H1 (cell line): ENCODE measurements at regions not wholly inside any gene's neighbourhood (a gene's known extent, or its start where the extent isn't known, plus 50 kb on each side); places are given as distances from the start of the nearest gene placed in this dataset.

ENCODE experiments used
- CTCF ChIA-PET: fragments of 300-600 bp; sonication (Branson Sonifier 250); formaldehyde crosslinking; loops from one replicate; lab custom pipeline; 2021; ENCODE audit not compliant: partially characterized antibody; lab: Charles Lee
- POLR2A ChIA-PET: fragments of 300-600 bp; sonication (Branson Sonifier 250); formaldehyde crosslinking; loops from one replicate; lab custom pipeline; 2021; ENCODE audit warnings: inconsistent platforms; ENCODE audit not compliant: partially characterized antibody; lab: Charles Lee
- DNase-seq, 2 experiments: peaks; one replicate each; pipeline versions ENCODE4 v3.0.0 to v3.0.0-alpha.2; 2010 to 2022; ENCODE audit warnings: low spot score in 2 of 2, low read depth in 1 of 2, mixed read lengths in 1 of 2
- FAIRE-seq: peaks from 2 replicates; lab custom pipeline; 2011; peaks lifted over from hg19 to GRCh38; lab: Jason Lieb, UNC
- H2AFZ ChIP-seq: 2 replicates; pipeline ENCODE4 v1.8.1; 2012; ENCODE audit warnings: low read length, inconsistent platforms
- H2AK5ac ChIP-seq: 2 replicates; pipeline ENCODE4 v1.6.1; 2013; ENCODE audit warnings: low read depth, low read length
- H2BK120ac ChIP-seq: replicated peaks from 2 replicates; pipeline ENCODE3; 2013; ENCODE audit warnings: low read depth, low read length, inconsistent platforms
- H2BK12ac ChIP-seq: 2 replicates; pipeline ENCODE4 v1.6.1; 2013; ENCODE audit warnings: low read depth, low read length
- H2BK15ac ChIP-seq: 2 replicates; pipeline ENCODE4 v1.6.1; 2013; ENCODE audit warnings: low read length
- H2BK20ac ChIP-seq: 2 replicates; pipeline ENCODE4 v1.6.1; 2013; ENCODE audit warnings: low read length
- H2BK5ac ChIP-seq: 2 replicates; pipeline ENCODE4 v1.6.1; 2013; ENCODE audit warnings: low read depth, low read length
- H3K14ac ChIP-seq: 2 replicates; pipeline ENCODE4 v1.6.1; 2013; ENCODE audit warnings: inconsistent platforms; ENCODE audit not compliant: insufficient read length
- H3K18ac ChIP-seq: 2 replicates; pipeline ENCODE4 v1.6.1; 2013; ENCODE audit warnings: low read length; ENCODE audit errors: extremely low read depth
- H3K23ac ChIP-seq: 2 replicates; pipeline ENCODE4 v1.6.1; 2013; ENCODE audit warnings: inconsistent platforms; ENCODE audit not compliant: insufficient read length
- H3K23me2 ChIP-seq: 2 replicates; pipeline ENCODE4 v1.6.1; 2013; ENCODE audit warnings: low read depth, low read length
- H3K27ac ChIP-seq: 2 replicates; pipeline ENCODE4 v1.6.1; 2011; ENCODE audit warnings: low read depth, low read length, inconsistent platforms
- H3K27me3 ChIP-seq, 4 experiments: replicated peaks in 1 of 4; 1 replicate in 1 of 4; 2 replicates in 3 of 4; pipeline versions ENCODE4 v1.6.1 to v1.8.1; 2011 to 2013; ENCODE audit warnings: low read length in 3 of 4, mild to moderate bottlenecking in 3 of 4, inconsistent platforms in 2 of 4, mixed read lengths in 2 of 4, moderate library complexity in 1 of 4; ENCODE audit not compliant: control insufficient read depth in 3 of 4, insufficient read depth in 3 of 4; ENCODE audit errors: extremely low read depth in 1 of 4
- H3K36me3 ChIP-seq, 4 experiments: 2 replicates each; pipeline versions ENCODE4 v1.6.1 to v1.8.1; 2011 to 2013; ENCODE audit warnings: mild to moderate bottlenecking in 4 of 4, low read length in 3 of 4, moderate library complexity in 2 of 4, control low read depth in 1 of 4, inconsistent platforms in 1 of 4; ENCODE audit not compliant: insufficient read depth in 4 of 4, control insufficient read depth in 2 of 4
- H3K4ac ChIP-seq: replicated peaks from 2 replicates; pipeline ENCODE3; 2013; ENCODE audit warnings: low read length, low read depth, mixed read lengths, inconsistent platforms; ENCODE audit not compliant: insufficient read length
- H3K4me1 ChIP-seq, 4 experiments: replicated peaks in 1 of 4; 1 replicate in 1 of 4; 2 replicates in 3 of 4; pipeline versions ENCODE4 v1.6.1 to v1.8.1; 2011 to 2013; ENCODE audit warnings: low read length in 3 of 4, inconsistent platforms in 2 of 4, mixed read lengths in 1 of 4; ENCODE audit not compliant: insufficient read depth in 4 of 4, control insufficient read depth in 3 of 4
- H3K4me2 ChIP-seq, 2 experiments: 2 replicates each; pipeline versions ENCODE4 v1.6.1 to v1.8.1; 2011 to 2013; ENCODE audit warnings: low read depth in 2 of 2, low read length in 2 of 2, control low read depth in 1 of 2, inconsistent platforms in 1 of 2, mild to moderate bottlenecking in 1 of 2; ENCODE audit not compliant: insufficient read depth in 1 of 2
- H3K4me3 ChIP-seq, 4 experiments: fragments of 200-600, 300-600 bp in 1 of 4; sonication (generic), shearing (Covaris generic), sonication (Bioruptor Twin) in 1 of 4; 2 replicates each; pipeline versions ENCODE4 v1.5.1 to v1.8.1; 2011 to 2016; ENCODE audit warnings: low read length in 4 of 4, low read depth in 3 of 4, control low read depth in 2 of 4, inconsistent platforms in 2 of 4, mild to moderate bottlenecking in 2 of 4, mixed read lengths in 1 of 4, moderate library complexity in 1 of 4; ENCODE audit not compliant: insufficient read depth in 2 of 4; ENCODE audit errors: extremely low read depth in 1 of 4
- H3K56ac ChIP-seq: replicated peaks from 2 replicates; pipeline ENCODE3; 2013; ENCODE audit warnings: low read depth, mild to moderate bottlenecking, mixed read lengths, low read length, inconsistent platforms; ENCODE audit not compliant: insufficient read length
- H3K79me1 ChIP-seq: 2 replicates; pipeline ENCODE4 v1.6.1; 2013; ENCODE audit warnings: low read depth, low read length, control low read depth
- H3K79me2 ChIP-seq, 2 experiments: 2 replicates each; pipeline versions ENCODE4 v1.6.1 to v1.8.1; 2012 to 2013; ENCODE audit warnings: low read length in 2 of 2, mild to moderate bottlenecking in 2 of 2, inconsistent platforms in 1 of 2; ENCODE audit not compliant: insufficient read depth in 2 of 2, control insufficient read depth in 1 of 2
- H3K9ac ChIP-seq, 4 experiments: replicated peaks in 1 of 4; 1 replicate in 1 of 4; 2 replicates in 3 of 4; pipeline versions ENCODE4 v1.6.1 to v1.8.1; 2011 to 2013; ENCODE audit warnings: low read depth in 3 of 4, low read length in 3 of 4, control low read depth in 2 of 4, mild to moderate bottlenecking in 2 of 4, moderate library complexity in 2 of 4, inconsistent platforms in 1 of 4; ENCODE audit errors: extremely low read depth in 1 of 4
- H3K9me3 ChIP-seq, 2 experiments: 2 replicates each; pipeline versions ENCODE4 v1.6.1 to v1.8.1; 2012 to 2013; ENCODE audit warnings: mild to moderate bottlenecking in 2 of 2, moderate library complexity in 2 of 2, control low read depth in 1 of 2, inconsistent platforms in 1 of 2, low read depth in 1 of 2, low read length in 1 of 2, mixed read lengths in 1 of 2; ENCODE audit not compliant: insufficient read depth in 2 of 2
- H4K20me1 ChIP-seq, 2 experiments: replicated peaks in 1 of 2; 2 replicates each; pipeline versions ENCODE3 to v1.8.1; 2011 to 2013; ENCODE audit warnings: inconsistent platforms in 2 of 2, low read length in 2 of 2, mild to moderate bottlenecking in 1 of 2; ENCODE audit not compliant: insufficient read depth in 2 of 2, control insufficient read depth in 1 of 2
- H4K5ac ChIP-seq: 2 replicates; pipeline ENCODE4 v1.6.1; 2013; ENCODE audit warnings: low read length, low read depth, mixed read lengths, inconsistent platforms; ENCODE audit not compliant: insufficient read length
- H4K8ac ChIP-seq: 2 replicates; pipeline ENCODE4 v1.8.0; 2013; ENCODE audit warnings: mild to moderate bottlenecking, moderate library complexity, low read length, inconsistent platforms; ENCODE audit not compliant: insufficient read depth; ENCODE audit errors: extremely low read depth
- H4K91ac ChIP-seq: replicated peaks from 2 replicates; pipeline ENCODE3; 2013; ENCODE audit warnings: low read length, mixed read lengths, inconsistent platforms; ENCODE audit not compliant: insufficient read length
- GTF2F1 ChIP-seq: IDR thresholded peaks from 2 replicates; pipeline ENCODE4 v1.6.1; 2012; ENCODE audit warnings: low read depth, low read length, improper control_type of control experiment, borderline replicate concordance
- KDM5A ChIP-seq: fragments of 200-600 bp; IDR thresholded peaks from 2 replicates; pipeline ENCODE4 v1.7.1; 2012; ENCODE audit warnings: mild to moderate bottlenecking, low read length, inconsistent platforms, mixed read lengths
- WGBS, 2 experiments: shearing (Covaris generic) in 1 of 2; methylation state at CpG; one replicate each; pipeline versions ENCODE4 v1.1.6 to v1.1.7; 2013 to 2015; ENCODE audit warnings: low lambda C conversion rate in 2 of 2, mixed read lengths in 2 of 2, inconsistent platforms in 1 of 2, low coverage in 1 of 2, missing lambda C conversion rate in 1 of 2; ENCODE audit not compliant: insufficient replicate concordance in 2 of 2, insufficient coverage in 1 of 2, insufficient read length in 1 of 2; ENCODE audit errors: extremely low coverage in 1 of 2, missing lambda C conversion rate in 1 of 2; 5-methylcytosine and 5-hydroxymethylcytosine counted together

DNA sequence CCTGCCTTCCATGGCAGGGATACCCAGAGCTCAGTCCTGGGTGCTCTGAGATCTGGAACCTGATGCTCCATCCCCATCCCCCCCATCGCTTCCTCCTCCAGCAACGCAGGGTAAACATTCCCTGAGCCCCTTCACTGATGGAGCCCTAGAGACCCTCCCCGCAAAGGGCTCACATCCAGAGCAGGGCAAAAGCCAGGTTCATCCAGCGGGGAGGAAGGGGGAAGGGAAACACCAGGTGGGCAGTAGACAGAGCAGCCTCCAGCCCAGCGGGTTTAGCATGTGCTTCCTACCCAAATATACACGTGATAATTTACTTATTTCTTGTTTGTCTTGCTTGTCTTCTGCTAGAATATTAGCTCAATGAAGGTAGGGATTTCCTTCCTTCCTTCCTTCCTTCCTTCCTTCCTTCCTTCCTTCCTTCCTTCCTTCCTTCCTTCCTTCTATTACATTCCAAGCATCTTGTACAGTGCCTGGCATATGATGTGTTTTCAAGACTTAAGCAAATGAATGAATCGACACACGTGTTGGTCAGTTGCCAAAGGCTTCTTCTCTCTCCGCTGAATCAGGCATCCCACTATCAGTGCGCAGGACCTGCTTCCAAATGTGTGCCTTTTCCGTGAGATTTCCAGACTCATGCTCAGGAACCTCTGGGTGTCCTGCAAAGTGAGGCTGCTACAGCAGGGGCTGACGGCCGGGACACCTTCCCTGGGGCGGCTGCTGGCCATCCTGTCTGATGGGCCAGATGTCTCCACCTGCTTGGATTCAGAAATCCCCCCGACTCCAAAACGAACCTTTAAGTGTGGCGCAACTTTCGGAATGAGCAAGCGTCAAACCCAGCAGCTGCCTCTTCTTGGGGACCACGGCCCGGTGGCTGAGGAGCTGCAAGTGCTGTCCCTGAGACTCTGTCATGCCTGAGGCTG lies 955.1 kb downstream of the BRD1 start:
- H3K79me1 ChIP-seq = no peaks in the 10 kb centered on the region
- no peaks in the 10 kb centered on the region for H3K79me2 ChIP-seq
- no peaks in the 10 kb centered on the region for H4K20me1 ChIP-seq
- no peak overlapping the region for H3K18ac ChIP-seq
- H3K23ac ChIP-seq = no peak overlapping the region
- FAIRE-seq (no peak), DNase-seq (no peak)
- POLR2A ChIA-PET = no interaction called here
- no peak overlapping the region for H3K56ac ChIP-seq
- H3K36me3 ChIP-seq = no peaks in the 10 kb centered on the region
- no peak overlapping the region for H2AK5ac ChIP-seq
- no peak overlapping the region for H2BK12ac ChIP-seq
- CTCF ChIA-PET = interaction anchor here (0.6 to 1.4 kb wide), 3 partner anchors 22 to 298 kb away, joined by 3 read pairs; no protein-coding TSS in a partner anchor
- no peak overlapping the region for H2BK120ac ChIP-seq
- H3K4me2 ChIP-seq = no peak overlapping the region
- H3K14ac ChIP-seq = no peak overlapping the region
- no peak overlapping the region for H4K5ac ChIP-seq
- no peak overlapping the region for H2BK20ac ChIP-seq
- H3K4ac ChIP-seq = no peak overlapping the region
- H3K27ac ChIP-seq = no peak overlapping the region
- peaks cover 0 to 2% (median 0%) of the 10 kb centered on the region in 4 experiments; a peak in 1 of 7 replicates for H3K4me1 ChIP-seq
- no peaks in the 10 kb centered on the region for H3K9me3 ChIP-seq
- H3K23me2 ChIP-seq = no peaks in the 10 kb centered on the region
- WGBS, 2 experiments = 89% methylated on average over 21 of the region's 21 CpGs; no CpG with 5 or more reads in 1 of the 2 experiments
- no peak overlapping the region for H2BK15ac ChIP-seq
- TF ChIP-seq GTF2F1 (no peak), KDM5A (no peak)
- TF ChIP-seq, all 59 proteins: peak for 0
- H3K27me3 ChIP-seq = no peaks in the 10 kb centered on the region
- H3K9ac ChIP-seq = no peak overlapping the region
- no peak overlapping the region for H3K4me3 ChIP-seq
- H2AFZ ChIP-seq = no peak overlapping the region
- H4K8ac ChIP-seq = peak overlapping the region; percentile 35; the same call in 1 of the 2 replicates
- H2BK5ac ChIP-seq = no peak overlapping the region
- H4K91ac ChIP-seq = no peak overlapping the region
